ENCODE measurements at regions not wholly inside any gene's neighbourhood (a gene's known extent, or its start where the extent isn't known, plus 50 kb on each side); places are given as distances from the start of the nearest gene placed in this dataset.

GRCh38 chr5:61264273-61264661 lies 67.8 kb upstream of the ZSWIM6 start:
- no peak overlapping the region for H3K4me3 Mint-ChIP-seq (ENCODE audit: unreplicated experiment)
- no peaks in the 10 kb centered on the region for H3K27me3 Mint-ChIP-seq (ENCODE audit: insufficient read depth, unreplicated experiment)
- no peak for TF ChIP-seq CTCF (IDR thresholded peaks at IDR 0.05; ENCODE audit: unreplicated experiment)
- DNase-seq (ENCODE audit: unreplicated experiment) = no peak
- CTCF ChIA-PET = interaction anchor here (0.6 to 0.7 kb wide), 2 partner anchors 209 to 492 kb away, joined by 3 read pairs; no protein-coding TSS in a partner anchor
- H3K27ac Mint-ChIP-seq (ENCODE audit: low read depth, unreplicated experiment) = no peak overlapping the region
- no TSS peak for BruUV-seq (replicated peaks)
- intact Hi-C loops (cut with micrococcal nuclease) = no loop called here
- no peaks in the 10 kb centered on the region for H3K4me1 Mint-ChIP-seq (ENCODE audit: insufficient read depth, unreplicated experiment)
- H3K9me3 Mint-ChIP-seq (ENCODE audit: unreplicated experiment) = no peaks in the 10 kb centered on the region
- H3K36me3 Mint-ChIP-seq (ENCODE audit: insufficient read depth, unreplicated experiment) = no peaks in the 10 kb centered on the region
- POLR2A ChIA-PET = interaction anchor here (0.8 kb wide), 1 partner anchor 472 kb away, joined by 3 read pairs; no protein-coding TSS in a partner anchor

GRCh38 chr5:61267116-61267515 lies 64.9 kb upstream of the ZSWIM6 start:
- TF ChIP-seq CTCF (IDR thresholded peaks at IDR 0.05; ENCODE audit: unreplicated experiment) = no peak
- no peak overlapping the region for H3K27ac Mint-ChIP-seq (ENCODE audit: low read depth, unreplicated experiment)
- no peaks in the 10 kb centered on the region for H3K36me3 Mint-ChIP-seq (ENCODE audit: insufficient read depth, unreplicated experiment)
- no peak for DNase-seq (ENCODE audit: unreplicated experiment)
- no TSS peak for BruUV-seq (replicated peaks)
- H3K27me3 Mint-ChIP-seq (ENCODE audit: insufficient read depth, unreplicated experiment) = no peaks in the 10 kb centered on the region
- no peak overlapping the region for H3K4me3 Mint-ChIP-seq (ENCODE audit: unreplicated experiment)
- POLR2A ChIA-PET = interaction anchor here (1.5 kb wide), 1 partner anchor 14 kb away, joined by 4 read pairs; no protein-coding TSS in a partner anchor
- CTCF ChIA-PET = interaction anchor here (0.7 kb wide), 1 partner anchor 69 kb away, joined by 3 read pairs; no protein-coding TSS in a partner anchor
- H3K9me3 Mint-ChIP-seq (ENCODE audit: unreplicated experiment) = no peaks in the 10 kb centered on the region
- intact Hi-C loops (cut with micrococcal nuclease) = no loop called here
- H3K4me1 Mint-ChIP-seq (ENCODE audit: insufficient read depth, unreplicated experiment) = no peaks in the 10 kb centered on the region

GRCh38 chr5:61268871-61269270 lies 63.2 kb upstream of the ZSWIM6 start:
- no TSS peak for BruUV-seq (replicated peaks)
- intact Hi-C loops (cut with micrococcal nuclease) = no loop called here
- H3K4me3 Mint-ChIP-seq (ENCODE audit: unreplicated experiment) = no peak overlapping the region

More at GRCh38 chr5:61268871-61269270, 63.2 kb upstream of the ZSWIM6 start:
- Mint-ChIP-seq H3K4me1 (ENCODE audit: insufficient read depth, unreplicated experiment) (no peaks in the 10 kb centered on the region), H3K36me3 (ENCODE audit: insufficient read depth, unreplicated experiment) (no peaks in the 10 kb centered on the region), H3K9me3 (ENCODE audit: unreplicated experiment) (no peaks in the 10 kb centered on the region), H3K27me3 (ENCODE audit: insufficient read depth, unreplicated experiment) (no peaks in the 10 kb centered on the region), H3K27ac (ENCODE audit: low read depth, unreplicated experiment) (no peak overlapping the region)
- ChIA-PET POLR2A (no interaction called here), CTCF (interaction anchor here (0.6 to 0.7 kb wide), 3 partner anchors 94 to 423 kb away, joined by 3 to 4 read pairs (median 3); no protein-coding TSS in a partner anchor)
- TF ChIP-seq CTCF (IDR thresholded peaks at IDR 0.05; ENCODE audit: unreplicated experiment) = no peak
- DNase-seq (ENCODE audit: unreplicated experiment) = no peak
